ENCODE measurements at regions not wholly inside any gene's neighbourhood (a gene's known extent, or its start where the extent isn't known, plus 50 kb on each side); places are given as distances from the start of the nearest gene placed in this dataset.

DNA sequence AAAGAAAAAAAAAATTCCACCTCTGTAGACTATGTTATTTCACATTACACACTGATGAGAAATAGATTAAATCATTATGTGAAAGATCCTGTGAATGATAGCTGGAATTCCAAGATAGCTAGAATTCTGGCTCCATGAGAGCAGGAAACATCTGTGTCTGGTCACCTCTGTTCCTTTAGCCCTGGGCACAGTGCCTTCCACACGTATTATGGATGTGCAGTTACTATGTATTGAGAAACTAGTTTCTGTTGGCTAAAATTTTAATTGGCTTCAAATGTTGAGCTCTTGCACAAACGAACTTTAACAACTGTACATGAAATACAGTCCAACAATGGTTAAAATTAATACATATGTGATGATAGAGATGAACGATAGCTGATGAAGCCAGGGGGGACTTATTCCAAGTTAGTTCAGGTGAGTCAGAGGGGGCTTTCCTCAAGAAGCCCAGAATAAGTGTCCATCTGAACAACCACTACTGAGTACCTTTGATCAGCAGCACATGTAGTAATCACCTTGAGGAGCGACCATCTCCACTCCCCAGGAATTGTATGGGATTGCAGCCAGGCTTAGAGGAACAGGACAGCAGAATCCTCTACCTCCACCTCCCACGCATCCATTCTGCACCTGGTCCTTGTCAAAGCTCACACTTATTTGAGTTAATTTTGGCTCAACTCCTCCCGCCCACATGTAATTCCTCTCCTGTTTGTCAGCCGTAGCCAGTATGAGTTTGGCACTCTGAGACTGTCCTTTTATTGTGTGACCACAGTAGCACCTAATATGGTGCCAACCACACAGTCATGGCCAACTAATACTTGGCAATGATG lies 68.6 kb downstream of the NABP1 start:
- TF ChIP-seq POLR2A (IDR thresholded peaks at IDR 0.05) = no peak
- TF ChIP-seq, protein P1, sequence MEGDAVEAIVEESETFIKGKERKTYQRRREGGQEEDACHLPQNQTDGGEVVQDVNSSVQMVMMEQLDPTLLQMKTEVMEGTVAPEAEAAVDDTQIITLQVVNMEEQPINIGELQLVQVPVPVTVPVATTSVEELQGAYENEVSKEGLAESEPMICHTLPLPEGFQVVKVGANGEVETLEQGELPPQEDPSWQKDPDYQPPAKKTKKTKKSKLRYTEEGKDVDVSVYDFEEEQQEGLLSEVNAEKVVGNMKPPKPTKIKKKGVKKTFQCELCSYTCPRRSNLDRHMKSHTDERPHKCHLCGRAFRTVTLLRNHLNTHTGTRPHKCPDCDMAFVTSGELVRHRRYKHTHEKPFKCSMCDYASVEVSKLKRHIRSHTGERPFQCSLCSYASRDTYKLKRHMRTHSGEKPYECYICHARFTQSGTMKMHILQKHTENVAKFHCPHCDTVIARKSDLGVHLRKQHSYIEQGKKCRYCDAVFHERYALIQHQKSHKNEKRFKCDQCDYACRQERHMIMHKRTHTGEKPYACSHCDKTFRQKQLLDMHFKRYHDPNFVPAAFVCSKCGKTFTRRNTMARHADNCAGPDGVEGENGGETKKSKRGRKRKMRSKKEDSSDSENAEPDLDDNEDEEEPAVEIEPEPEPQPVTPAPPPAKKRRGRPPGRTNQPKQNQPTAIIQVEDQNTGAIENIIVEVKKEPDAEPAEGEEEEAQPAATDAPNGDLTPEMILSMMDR (IDR thresholded peaks at IDR 0.05) = no peak
